Bronchial epithelial cell (primary cell): ENCODE measurements at regions not wholly inside any gene's neighbourhood (a gene's known extent, or its start where the extent isn't known, plus 50 kb on each side); places are given as distances from the start of the nearest gene placed in this dataset.

Experiments used
- DNase-seq: peaks from one replicate; pipeline ENCODE4 v3.0.0-alpha.2; 2010; ENCODE audit warnings: low read depth
- FAIRE-seq: peaks from 2 replicates; lab custom pipeline; 2011; peaks lifted over from hg19 to GRCh38; lab: Jason Lieb, UNC
- H3K27me3 ChIP-seq: 2 replicates; pipeline ENCODE4 v1.5.1; 2011; ENCODE audit warnings: low read length; ENCODE audit not compliant: control insufficient read depth, insufficient read depth
- H3K36me3 ChIP-seq: 2 replicates; pipeline ENCODE4 v1.5.1; 2011; ENCODE audit warnings: low read length; ENCODE audit not compliant: control insufficient read depth, insufficient read depth
- H3K4me3 ChIP-seq: 2 replicates; pipeline ENCODE4 v1.5.1; 2011; ENCODE audit warnings: mild to moderate bottlenecking, low read depth, low read length, control low read depth
- TF ChIP-seq, protein P1 (sequence below): IDR thresholded peaks from 2 replicates; pipeline ENCODE4 v1.5.1; 2011; ENCODE audit warnings: mild to moderate bottlenecking, moderate library complexity, low read length, control low read depth, inconsistent platforms; ENCODE audit not compliant: insufficient read depth, severe bottlenecking

- no peak overlapping the region for H3K4me3 ChIP-seq
- DNase-seq (no peak), FAIRE-seq (no peak)
Observed at GRCh38 chr5:136423944-136424606, 58.7 kb upstream of the TRPC7 start.

GRCh38 chr5:136420168-136420898 is 55.0 kb upstream of the TRPC7 start:
- DNase-seq (no peak), FAIRE-seq (no peak)
- TF ChIP-seq, protein P1, sequence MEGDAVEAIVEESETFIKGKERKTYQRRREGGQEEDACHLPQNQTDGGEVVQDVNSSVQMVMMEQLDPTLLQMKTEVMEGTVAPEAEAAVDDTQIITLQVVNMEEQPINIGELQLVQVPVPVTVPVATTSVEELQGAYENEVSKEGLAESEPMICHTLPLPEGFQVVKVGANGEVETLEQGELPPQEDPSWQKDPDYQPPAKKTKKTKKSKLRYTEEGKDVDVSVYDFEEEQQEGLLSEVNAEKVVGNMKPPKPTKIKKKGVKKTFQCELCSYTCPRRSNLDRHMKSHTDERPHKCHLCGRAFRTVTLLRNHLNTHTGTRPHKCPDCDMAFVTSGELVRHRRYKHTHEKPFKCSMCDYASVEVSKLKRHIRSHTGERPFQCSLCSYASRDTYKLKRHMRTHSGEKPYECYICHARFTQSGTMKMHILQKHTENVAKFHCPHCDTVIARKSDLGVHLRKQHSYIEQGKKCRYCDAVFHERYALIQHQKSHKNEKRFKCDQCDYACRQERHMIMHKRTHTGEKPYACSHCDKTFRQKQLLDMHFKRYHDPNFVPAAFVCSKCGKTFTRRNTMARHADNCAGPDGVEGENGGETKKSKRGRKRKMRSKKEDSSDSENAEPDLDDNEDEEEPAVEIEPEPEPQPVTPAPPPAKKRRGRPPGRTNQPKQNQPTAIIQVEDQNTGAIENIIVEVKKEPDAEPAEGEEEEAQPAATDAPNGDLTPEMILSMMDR = no peak
- Histone ChIP-seq H3K27me3 (peaks cover 2% of the 10 kb centered on the region), H3K36me3 (no peaks in the 10 kb centered on the region), H3K4me3 (no peak overlapping the region)

More at GRCh38 chr5:136423944-136424606, 58.7 kb upstream of the TRPC7 start:
- no peaks in the 10 kb centered on the region for H3K27me3 ChIP-seq
- TF ChIP-seq, protein P1 = no peak
- H3K36me3 ChIP-seq = no peaks in the 10 kb centered on the region

- H3K4me3 ChIP-seq = no peak overlapping the region
Observed at GRCh38 chr5:136418301-136418700, 53.0 kb upstream of the TRPC7 start.

More at GRCh38 chr5:136418301-136418700, 53.0 kb upstream of the TRPC7 start:
- H3K36me3 ChIP-seq = no peaks in the 10 kb centered on the region
- DNase-seq = no peak
- no peak for FAIRE-seq
- H3K27me3 ChIP-seq = peaks cover 2% of the 10 kb centered on the region
- TF ChIP-seq, protein P1 = no peak
